Gastrocnemius medialis (tissue), 4 donors: ENCODE measurements at regions not wholly inside any gene's neighbourhood (a gene's known extent, or its start where the extent isn't known, plus 50 kb on each side); places are given as distances from the start of the nearest gene placed in this dataset.

ENCODE experiments used
- ATAC-seq, 2 donors: fragments of 150-250 bp; one replicate each; pipeline ENCODE4 v1.9.1; 2016
- DNase-seq, 2 donors: peaks; one replicate each; pipeline ENCODE4 v3.0.0-alpha.2; 2019
- H3K27ac ChIP-seq, 4 donors: fragments of 200-600 bp; sonication (generic); 1 replicate in 1 of 4; 2 replicates in 3 of 4; pipeline ENCODE4 v1.5.1; 2016 to 2018; ENCODE audit warnings: mild to moderate bottlenecking in 2 of 4, moderate library complexity in 1 of 4
- H3K27me3 ChIP-seq, 3 donors: fragments of 200-600 bp; sonication (generic) in 2 of 3; 1 replicate in 1 of 3; 2 replicates in 2 of 3; pipeline versions ENCODE4 v1.5.1 to v1.6.0; 2016 to 2019; ENCODE audit warnings: mild to moderate bottlenecking in 1 of 3, moderate library complexity in 1 of 3
- H3K36me3 ChIP-seq, 2 donors: fragments of 200-600 bp; sonication (generic) in 1 of 2; one replicate each; pipeline ENCODE4 v1.5.1; 2017 to 2018
- H3K4me1 ChIP-seq, 2 donors: fragments of 200-600 bp; sonication (generic) in 1 of 2; one replicate each; pipeline ENCODE4 v1.5.1; 2016 to 2017; ENCODE audit warnings: mild to moderate bottlenecking in 2 of 2
- H3K4me3 ChIP-seq, 4 donors: fragments of 200-600 bp; sonication (generic) in 3 of 4; 1 replicate in 1 of 4; 2 replicates in 3 of 4; pipeline ENCODE4 v1.5.1; 2016 to 2019; ENCODE audit warnings: mild to moderate bottlenecking in 2 of 4
- H3K9me3 ChIP-seq, 3 donors: fragments of 200-600 bp; sonication (generic) in 2 of 3; 1 replicate in 1 of 3; 2 replicates in 2 of 3; pipeline ENCODE4 v1.5.1; 2016 to 2019
- POLR2A ChIP-seq, 2 donors: fragments of 450-650 bp; IDR thresholded peaks; one replicate each; pipeline ENCODE4 v1.6.1; 2017; ENCODE audit warnings: antibody characterized with exemption in 2 of 2, mild to moderate bottlenecking in 2 of 2, moderate library complexity in 2 of 2
- in situ Hi-C, 4 donors: fragments of 200-750 bp; cut with MboI; loops; one replicate each; pipeline versions ENCODE4 v1.15.0 to v1.8.0; 2017; ENCODE audit warnings: low sequenced_read_pairs in 4 of 4
- intact Hi-C: fragments of 100-400 bp; cut with DNase I; formaldehyde crosslinking; loops from one replicate; pipeline ENCODE4 v1.15.1; 2023; ENCODE audit warnings: low total_unique reads
- TF ChIP-seq, protein P1 (sequence below), 5 experiments: fragments of 450-650 bp in 3 of 5; fragments of 200-600 bp in 2 of 5; sonication (generic) in 2 of 5; IDR thresholded peaks in 4 of 5; conservative IDR thresholded peaks in 1 of 5; 1 replicate in 4 of 5; 2 replicates in 1 of 5; pipeline ENCODE4 v1.5.1; 2016 to 2019; ENCODE audit warnings: antibody characterized with exemption in 5 of 5, mild to moderate bottlenecking in 3 of 5, moderate library complexity in 3 of 5

DNA sequence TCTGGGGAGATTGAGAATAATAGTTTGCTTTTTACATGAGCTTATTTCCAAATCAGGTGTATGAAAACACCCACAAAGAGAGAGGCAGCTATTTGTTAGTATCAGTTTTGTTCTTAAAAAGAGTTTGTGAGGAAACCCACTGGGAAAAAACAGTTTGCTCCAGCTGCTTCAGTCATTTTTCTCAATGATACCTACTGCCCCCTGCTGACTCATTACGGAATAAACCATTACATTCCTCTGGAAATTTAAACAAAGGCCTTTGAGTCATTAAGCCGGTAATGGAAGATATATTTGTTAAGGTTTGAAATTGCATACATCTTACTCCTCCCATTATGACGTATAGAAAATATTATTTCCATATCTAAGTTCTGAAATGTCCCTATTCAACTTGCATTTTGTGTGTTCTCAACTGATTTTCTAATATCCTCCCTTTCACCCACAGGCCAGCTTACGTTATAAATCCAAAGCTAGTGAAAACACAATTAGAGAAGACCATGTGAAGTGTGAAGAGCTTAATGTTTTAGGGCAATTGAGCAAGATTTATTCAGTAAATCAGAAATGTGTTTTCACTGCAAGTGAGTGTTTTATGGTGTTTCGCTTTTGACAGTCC, 761.6 kb downstream of the DSC3 start:
- intact Hi-C loops, result no loop called here
- no peak for TF ChIP-seq POLR2A (IDR thresholded peaks at IDR 0.05)
- TF ChIP-seq, protein P1, sequence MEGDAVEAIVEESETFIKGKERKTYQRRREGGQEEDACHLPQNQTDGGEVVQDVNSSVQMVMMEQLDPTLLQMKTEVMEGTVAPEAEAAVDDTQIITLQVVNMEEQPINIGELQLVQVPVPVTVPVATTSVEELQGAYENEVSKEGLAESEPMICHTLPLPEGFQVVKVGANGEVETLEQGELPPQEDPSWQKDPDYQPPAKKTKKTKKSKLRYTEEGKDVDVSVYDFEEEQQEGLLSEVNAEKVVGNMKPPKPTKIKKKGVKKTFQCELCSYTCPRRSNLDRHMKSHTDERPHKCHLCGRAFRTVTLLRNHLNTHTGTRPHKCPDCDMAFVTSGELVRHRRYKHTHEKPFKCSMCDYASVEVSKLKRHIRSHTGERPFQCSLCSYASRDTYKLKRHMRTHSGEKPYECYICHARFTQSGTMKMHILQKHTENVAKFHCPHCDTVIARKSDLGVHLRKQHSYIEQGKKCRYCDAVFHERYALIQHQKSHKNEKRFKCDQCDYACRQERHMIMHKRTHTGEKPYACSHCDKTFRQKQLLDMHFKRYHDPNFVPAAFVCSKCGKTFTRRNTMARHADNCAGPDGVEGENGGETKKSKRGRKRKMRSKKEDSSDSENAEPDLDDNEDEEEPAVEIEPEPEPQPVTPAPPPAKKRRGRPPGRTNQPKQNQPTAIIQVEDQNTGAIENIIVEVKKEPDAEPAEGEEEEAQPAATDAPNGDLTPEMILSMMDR (IDR thresholded peaks at IDR 0.05 in 4 of 5, conservative IDR thresholded peaks at IDR 0.05 in 1 of 5), result peak in 1 of 5 experiments; percentile 27

DNA sequence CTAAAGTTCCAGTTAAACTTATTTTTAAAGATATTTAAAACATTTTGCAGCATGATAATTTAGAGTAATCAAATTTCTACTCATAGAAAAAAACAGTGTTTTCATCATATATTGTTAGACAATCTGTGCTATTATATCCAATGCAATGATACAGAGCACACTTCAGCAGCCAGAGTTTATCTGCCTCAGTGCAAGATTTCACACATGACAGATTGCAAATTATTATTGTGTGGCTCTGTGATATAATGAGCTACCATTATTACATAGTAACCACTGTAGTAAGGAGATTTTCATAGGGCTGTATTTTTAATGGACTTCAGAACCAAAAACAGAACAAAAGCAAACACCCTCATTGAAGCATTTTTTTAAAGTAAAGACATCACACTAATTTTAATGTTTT, 762.4 kb downstream of the DSC3 start:
- TF ChIP-seq, protein P1 (IDR thresholded peaks at IDR 0.05 in 4 of 5, conservative IDR thresholded peaks at IDR 0.05 in 1 of 5), result no peak
- no peak for TF ChIP-seq POLR2A (IDR thresholded peaks at IDR 0.05)

More for the DNA sequence above, 761.6 kb downstream of the DSC3 start:
- no peaks in the 10 kb centered on the region for H3K4me1 ChIP-seq
- no peak overlapping the region for H3K27ac ChIP-seq
- H3K27me3 ChIP-seq, result no peaks in the 10 kb centered on the region
- H3K36me3 ChIP-seq, result no peaks in the 10 kb centered on the region
- ATAC-seq, result no peak
- no peak for DNase-seq
- no peaks in the 10 kb centered on the region for H3K9me3 ChIP-seq
- in situ Hi-C loops, result no loop called here
- no peak overlapping the region for H3K4me3 ChIP-seq

DNA sequence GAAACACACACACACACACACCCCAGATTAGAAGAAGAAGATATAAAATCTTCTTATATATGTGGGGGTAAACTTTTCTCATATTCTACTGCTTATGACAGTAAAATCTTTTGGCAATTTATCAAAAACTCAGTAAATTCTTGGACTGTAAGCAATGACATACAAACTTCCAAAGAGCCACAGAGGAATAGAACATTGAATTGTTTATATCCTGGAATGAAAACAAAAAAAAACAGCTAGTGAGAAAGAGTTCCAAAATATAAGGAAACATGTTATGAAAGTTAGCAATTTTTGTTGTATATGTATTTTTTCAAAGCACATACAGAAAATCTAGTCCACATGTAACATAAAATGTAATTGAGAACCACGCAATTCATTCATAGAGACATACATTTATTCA, 764.9 kb downstream of the DSC3 start:
- H3K9me3 ChIP-seq, result no peaks in the 10 kb centered on the region
- no peak overlapping the region for H3K4me3 ChIP-seq
- intact Hi-C loops, result no loop called here
- in situ Hi-C loops, result no loop called here
- no peaks in the 10 kb centered on the region for H3K4me1 ChIP-seq
- ATAC-seq (no peak), DNase-seq (no peak)
- no peak overlapping the region for H3K27ac ChIP-seq
- no peaks in the 10 kb centered on the region for H3K27me3 ChIP-seq
- TF ChIP-seq POLR2A (IDR thresholded peaks at IDR 0.05), result no peak
- TF ChIP-seq, protein P1 (IDR thresholded peaks at IDR 0.05 in 4 of 5, conservative IDR thresholded peaks at IDR 0.05 in 1 of 5), result no peak
- H3K36me3 ChIP-seq, result no peaks in the 10 kb centered on the region

More for the DNA sequence above, 762.4 kb downstream of the DSC3 start:
- H3K36me3 ChIP-seq, result no peaks in the 10 kb centered on the region
- intact Hi-C loops (no loop called here), in situ Hi-C loops (no loop called here)
- no peaks in the 10 kb centered on the region for H3K27me3 ChIP-seq
- H3K4me1 ChIP-seq, result no peaks in the 10 kb centered on the region
- H3K27ac ChIP-seq, result no peak overlapping the region
- no peak for DNase-seq
- no peak overlapping the region for H3K4me3 ChIP-seq
- H3K9me3 ChIP-seq, result no peaks in the 10 kb centered on the region
- ATAC-seq, result no peak

DNA sequence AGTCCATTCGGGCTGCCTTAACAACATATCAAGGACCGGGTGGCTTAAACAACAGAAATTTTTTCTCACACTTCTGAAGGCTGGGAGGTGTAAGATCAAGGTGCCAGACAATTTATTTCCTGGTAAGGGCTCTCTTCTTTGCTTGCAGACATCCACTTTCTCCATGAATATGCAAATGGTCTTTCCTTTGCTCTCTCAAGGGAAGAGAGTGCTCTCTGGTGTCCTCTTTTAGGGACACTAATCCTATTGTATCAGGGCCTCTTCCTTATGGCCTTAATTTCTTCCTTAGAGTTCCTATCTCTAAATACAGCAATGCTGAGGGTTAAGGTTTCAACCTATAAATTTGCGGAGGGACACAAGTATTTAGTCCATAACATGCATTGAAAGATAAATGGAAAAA, 770.8 kb downstream of the DSC3 start:
- Histone ChIP-seq H3K27me3 (no peaks in the 10 kb centered on the region), H3K9me3 (no peaks in the 10 kb centered on the region), H3K4me3 (no peak overlapping the region), H3K4me1 (no peaks in the 10 kb centered on the region), H3K27ac (no peak overlapping the region), H3K36me3 (no peaks in the 10 kb centered on the region)
- in situ Hi-C loops, result no loop called here
- TF ChIP-seq, protein P1 (IDR thresholded peaks at IDR 0.05 in 4 of 5, conservative IDR thresholded peaks at IDR 0.05 in 1 of 5), result no peak
- TF ChIP-seq POLR2A (IDR thresholded peaks at IDR 0.05), result no peak
- ATAC-seq (no peak), DNase-seq (no peak)
- intact Hi-C loops, result no loop called here

DNA sequence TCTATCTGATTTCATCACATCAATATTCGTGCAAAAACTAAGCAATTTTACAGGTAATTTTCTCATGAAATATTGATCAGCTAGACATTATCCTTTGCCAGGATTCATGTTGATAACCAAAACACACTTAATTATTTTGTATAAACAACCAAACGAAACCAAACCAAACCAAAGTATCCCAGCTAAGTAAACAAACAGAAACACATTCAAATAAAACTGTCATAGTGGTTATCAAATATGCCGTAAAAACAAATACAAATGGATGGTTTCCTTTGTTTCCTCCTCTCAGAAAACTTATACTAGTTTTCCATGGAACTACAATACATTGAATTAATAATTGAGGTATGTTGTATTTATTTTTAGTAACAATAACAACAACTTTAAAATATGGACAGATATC, 777.4 kb downstream of the DSC3 start:
- in situ Hi-C loops (no loop called here), intact Hi-C loops (no loop called here)
- Histone ChIP-seq H3K27ac (no peak overlapping the region), H3K4me1 (no peaks in the 10 kb centered on the region), H3K36me3 (no peaks in the 10 kb centered on the region), H3K4me3 (no peak overlapping the region), H3K27me3 (no peaks in the 10 kb centered on the region), H3K9me3 (no peaks in the 10 kb centered on the region)
- DNase-seq (no peak), ATAC-seq (no peak)
- TF ChIP-seq, protein P1 (IDR thresholded peaks at IDR 0.05 in 4 of 5, conservative IDR thresholded peaks at IDR 0.05 in 1 of 5), result no peak
- no peak for TF ChIP-seq POLR2A (IDR thresholded peaks at IDR 0.05)
